K562 (cell line): ENCODE measurements at regions not wholly inside any gene's neighbourhood (a gene's known extent, or its start where the extent isn't known, plus 50 kb on each side); places are given as distances from the start of the nearest gene placed in this dataset.

Experiments
- ATAC-seq: fragments of 200-7000 bp; cut with Tn5 transposase; 3 replicates; pipeline ENCODE4 v1.9.1; 2020; ENCODE audit warnings: moderate library complexity
- BruUV-seq: library from RNA; stranded (reverse); fragments of 400-500 nt; replicated peaks from 2 replicates; lab custom pipeline; 2021; lab: Mats Ljungman, UMichigan
- CTCF ChIA-PET: fragments of 300-600 bp; formaldehyde crosslinking; extraction: SDS; loops from one replicate; lab custom pipeline; 2021; ENCODE audit warnings: low intra/inter-chr PET ratio; lab: Yijun Ruan, JAX
- POLR2A ChIA-PET: fragments of 300-600, 350-650 bp; sonication (Branson Sonifier 250); formaldehyde crosslinking; extraction: SDS; loops from one replicate; lab custom pipeline; 2021; ENCODE audit warnings: antibody characterized with exemption, inconsistent platforms; lab: Yijun Ruan, JAX
- DNase-seq, 4 experiments: peaks; one replicate each; pipeline versions ENCODE4 v3.0.0 to v3.0.0-alpha.2; 2011 to 2018; ENCODE audit warnings: low spot score in 3 of 4, mixed read lengths in 3 of 4; ENCODE audit errors: extremely low read depth in 1 of 4
- FAIRE-seq: peaks from 2 replicates; lab custom pipeline; 2011; peaks lifted over from hg19 to GRCh38; lab: Jason Lieb, UNC
- H2AFZ ChIP-seq: 2 replicates; pipeline ENCODE4 v1.6.0; 2011; ENCODE audit warnings: low read depth, low read length, control low read depth, inconsistent platforms
- H3K27ac ChIP-seq: fragments of 200-600 bp; 3 replicates; pipeline ENCODE4 v1.8.0; 2011; ENCODE audit warnings: low read depth, mild to moderate bottlenecking, control low read depth, inconsistent platforms, low read length, moderate library complexity, mixed read lengths; ENCODE audit errors: extremely low read depth
- H3K27me3 ChIP-seq, 2 experiments: fragments of 300-600 bp in 1 of 2; 2 replicates in 1 of 2; 3 replicates in 1 of 2; pipeline versions ENCODE4 v1.6.0 to v1.8.0; 2011; ENCODE audit warnings: inconsistent platforms in 2 of 2, low read length in 2 of 2, mild to moderate bottlenecking in 1 of 2, mixed read lengths in 1 of 2, moderate library complexity in 1 of 2; ENCODE audit not compliant: control insufficient read depth in 2 of 2, insufficient read depth in 2 of 2
- H3K36me3 ChIP-seq: fragments of 300-600 bp; 3 replicates; pipeline ENCODE4 v1.8.0; 2011; ENCODE audit warnings: mild to moderate bottlenecking, low read length, inconsistent platforms; ENCODE audit not compliant: control insufficient read depth, insufficient read depth
- H3K4me1 ChIP-seq, 2 experiments: fragments of 200-600 bp in 1 of 2; replicated peaks in 1 of 2; 2 replicates in 1 of 2; 3 replicates in 1 of 2; pipeline versions ENCODE4 v1.5.1 to v1.8.0; 2011; ENCODE audit warnings: inconsistent platforms in 2 of 2, low read length in 2 of 2, mild to moderate bottlenecking in 1 of 2, mixed read lengths in 1 of 2, moderate library complexity in 1 of 2; ENCODE audit not compliant: control insufficient read depth in 2 of 2, insufficient read depth in 2 of 2
- H3K4me2 ChIP-seq: 2 replicates; pipeline ENCODE4 v1.6.1; 2011; ENCODE audit warnings: low read length, control low read depth, inconsistent platforms, mixed read lengths; ENCODE audit not compliant: insufficient read depth
- H3K4me3 ChIP-seq: fragments of 200-600 bp; sonication (generic), shearing (Covaris generic); 2 replicates; pipeline ENCODE4 v1.5.1; 2016; ENCODE audit warnings: control low read depth, inconsistent platforms
- H3K79me2 ChIP-seq: fragments of 200-600 bp; 3 replicates; pipeline ENCODE4 v1.8.0; 2011; ENCODE audit warnings: low read length, inconsistent platforms; ENCODE audit not compliant: control insufficient read depth, insufficient read depth
- H3K9ac ChIP-seq, 2 experiments: 2 replicates each; pipeline versions ENCODE4 v1.6.0 to v1.6.1; 2011; ENCODE audit warnings: low read depth in 2 of 2, low read length in 2 of 2, control low read depth in 1 of 2, inconsistent platforms in 1 of 2, mild to moderate bottlenecking in 1 of 2, mixed read lengths in 1 of 2; ENCODE audit not compliant: insufficient read depth in 1 of 2
- H3K9me1 ChIP-seq: one replicate; pipeline ENCODE4 v1.6.0; 2011; ENCODE audit warnings: inconsistent platforms, mild to moderate bottlenecking, low read length, moderate library complexity; ENCODE audit not compliant: control insufficient read depth, insufficient read depth
- H3K9me3 ChIP-seq: replicated peaks from 2 replicates; pipeline ENCODE4 v1.5.1; 2011; ENCODE audit warnings: low read depth, low read length, inconsistent platforms; ENCODE audit not compliant: control insufficient read depth, insufficient read depth
- H4K20me1 ChIP-seq: replicated peaks from 2 replicates; pipeline ENCODE4 v1.6.1; 2011; ENCODE audit warnings: low read length, inconsistent platforms, mixed read lengths; ENCODE audit not compliant: control insufficient read depth, insufficient read depth
- CREB1 ChIP-seq, 2 experiments: sonication (generic) in 1 of 2; formaldehyde crosslinking in 1 of 2; IDR thresholded peaks; 2 replicates each; pipeline versions ENCODE4 v1.6.1 to v1.8.0; 2012 to 2022; ENCODE audit warnings: inconsistent platforms in 1 of 2, mild to moderate bottlenecking in 1 of 2, missing genetic modification reagents in 1 of 2, moderate library complexity in 1 of 2
- KAT7 ChIP-seq: sonication (generic); formaldehyde crosslinking; IDR thresholded peaks from 2 replicates; pipeline ENCODE4 v1.8.0; 2022; ENCODE audit warnings: missing genetic modification reagents, mild to moderate bottlenecking, borderline replicate concordance
- KDM2B ChIP-seq: fragments of 250-450 bp; sonication (Bioruptor Pico); IDR thresholded peaks from 2 replicates; pipeline ENCODE4 v1.8.0; 2021; ENCODE audit warnings: mild to moderate bottlenecking, moderate library complexity
- MTA1 ChIP-seq: fragments of 450-650 bp; IDR thresholded peaks from 2 replicates; pipeline ENCODE4 v1.6.1; 2017; ENCODE audit warnings: borderline replicate concordance
- NCOA1 ChIP-seq: fragments of 450-650 bp; IDR thresholded peaks from 2 replicates; pipeline ENCODE4 v1.6.1; 2016; ENCODE audit warnings: low read depth
- TOE1 ChIP-seq, 2 experiments: fragments of 450-650 bp in 1 of 2; sonication (generic) in 1 of 2; formaldehyde crosslinking in 1 of 2; IDR thresholded peaks; 2 replicates each; pipeline versions ENCODE4 v1.7.1 to v1.8.0; 2016 to 2022; ENCODE audit warnings: borderline replicate concordance in 2 of 2, mild to moderate bottlenecking in 2 of 2, antibody characterized with exemption in 1 of 2, inconsistent platforms in 1 of 2, low read depth in 1 of 2, missing genetic modification reagents in 1 of 2, moderate library complexity in 1 of 2
- ZNF121 ChIP-seq: sonication (generic); formaldehyde crosslinking; conservative IDR thresholded peaks from 2 replicates; pipeline ENCODE4 v1.8.0; 2022; ENCODE audit warnings: missing genetic modification reagents
- ZNF668 ChIP-seq: fragments of 250-450 bp; sonication (Bioruptor Pico); IDR thresholded peaks from 2 replicates; pipeline ENCODE4 v1.8.0; 2022; ENCODE audit warnings: mild to moderate bottlenecking, inconsistent platforms
- WGBS: fragments of 100-300 bp; shearing (Covaris generic); methylation state at CpG from one replicate; pipeline ENCODE4 v1.1.6; 2016; ENCODE audit warnings: low coverage, mixed read lengths; ENCODE audit not compliant: insufficient coverage; ENCODE audit errors: missing lambda C conversion rate; 5-methylcytosine and 5-hydroxymethylcytosine counted together
- in situ Hi-C: fragments of 300-500 bp; cut with MboI; formaldehyde crosslinking; loops from 4 replicates; pipeline ENCODE4 v1.15.0; 2018; ENCODE audit warnings: inconsistent platforms, mixed read lengths
- intact Hi-C: fragments of 100-400 bp; cut with micrococcal nuclease; formaldehyde crosslinking; loops from 2 replicates; pipeline ENCODE4 v1.14.2; 2022
- TF ChIP-seq, protein P1 (sequence below), 2 experiments: fragments of 450-650 bp; IDR thresholded peaks; 2 replicates each; pipeline ENCODE4 v1.6.1; 2016
- TF ChIP-seq, protein P2 (sequence below): sonication (generic); formaldehyde crosslinking; IDR thresholded peaks from 2 replicates; pipeline ENCODE4 v1.8.1; 2023; ENCODE audit warnings: mild to moderate bottlenecking, missing genetic modification reagents
- TF ChIP-seq, protein P3 (sequence below), 2 experiments: fragments of 450-650 bp in 1 of 2; sonication (generic) in 1 of 2; formaldehyde crosslinking in 1 of 2; IDR thresholded peaks in 1 of 2; conservative IDR thresholded peaks in 1 of 2; 2 replicates each; pipeline versions ENCODE4 v1.6.1 to v1.8.1; 2016 to 2023; ENCODE audit warnings: mild to moderate bottlenecking in 2 of 2, moderate library complexity in 2 of 2, inconsistent platforms in 1 of 2, missing genetic modification reagents in 1 of 2
- TF ChIP-seq, protein P4 (sequence below): fragments of 450-650 bp; IDR thresholded peaks from 2 replicates; pipeline ENCODE4 v1.6.1; 2016; ENCODE audit warnings: missing biosample characterization, missing genetic modification characterization

DNA sequence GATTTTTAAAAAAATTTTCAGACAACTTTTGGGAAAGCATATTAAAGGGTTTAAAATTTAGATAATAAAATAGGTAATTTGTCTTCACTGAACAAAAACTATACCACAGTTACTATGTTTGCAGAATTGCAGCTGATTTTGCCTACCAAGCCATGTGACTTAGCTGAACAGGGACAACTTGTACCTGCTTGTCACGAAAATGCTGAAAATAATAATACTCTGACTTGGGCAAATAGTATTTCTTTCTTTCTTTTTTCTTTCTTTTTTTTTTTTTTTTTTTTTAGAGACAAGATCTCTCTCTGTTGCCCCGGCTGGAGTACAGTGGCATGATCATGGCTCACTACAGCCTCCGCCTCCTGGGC, 225.2 kb upstream of the PPP1R2C start:
- no peak for ATAC-seq
- TF ChIP-seq CREB1 (IDR thresholded peaks at IDR 0.05) (no peak), CREB1 (CRISPR knock-in tag; IDR thresholded peaks at IDR 0.05) (no peak), KAT7 (no peak), TOE1 (IDR thresholded peaks at IDR 0.05; ENCODE audit: borderline replicate concordance) (no peak), TOE1 (CRISPR knock-in tag; IDR thresholded peaks at IDR 0.05; ENCODE audit: borderline replicate concordance, low read depth) (no peak), MTA1 (no peak), ZNF121 (CRISPR knock-in tag) (no peak), KDM2B (CRISPR knock-in tag) (no peak), ZNF668 (no peak), NCOA1 (no peak)
- TF ChIP-seq, protein P1, sequence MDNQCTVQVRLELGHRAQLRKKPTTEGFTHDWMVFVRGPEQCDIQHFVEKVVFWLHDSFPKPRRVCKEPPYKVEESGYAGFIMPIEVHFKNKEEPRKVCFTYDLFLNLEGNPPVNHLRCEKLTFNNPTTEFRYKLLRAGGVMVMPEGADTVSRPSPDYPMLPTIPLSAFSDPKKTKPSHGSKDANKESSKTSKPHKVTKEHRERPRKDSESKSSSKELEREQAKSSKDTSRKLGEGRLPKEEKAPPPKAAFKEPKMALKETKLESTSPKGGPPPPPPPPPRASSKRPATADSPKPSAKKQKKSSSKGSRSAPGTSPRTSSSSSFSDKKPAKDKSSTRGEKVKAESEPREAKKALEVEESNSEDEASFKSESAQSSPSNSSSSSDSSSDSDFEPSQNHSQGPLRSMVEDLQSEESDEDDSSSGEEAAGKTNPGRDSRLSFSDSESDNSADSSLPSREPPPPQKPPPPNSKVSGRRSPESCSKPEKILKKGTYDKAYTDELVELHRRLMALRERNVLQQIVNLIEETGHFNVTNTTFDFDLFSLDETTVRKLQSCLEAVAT (IDR thresholded peaks at IDR 0.05): no peak
- TF ChIP-seq, protein P2, sequence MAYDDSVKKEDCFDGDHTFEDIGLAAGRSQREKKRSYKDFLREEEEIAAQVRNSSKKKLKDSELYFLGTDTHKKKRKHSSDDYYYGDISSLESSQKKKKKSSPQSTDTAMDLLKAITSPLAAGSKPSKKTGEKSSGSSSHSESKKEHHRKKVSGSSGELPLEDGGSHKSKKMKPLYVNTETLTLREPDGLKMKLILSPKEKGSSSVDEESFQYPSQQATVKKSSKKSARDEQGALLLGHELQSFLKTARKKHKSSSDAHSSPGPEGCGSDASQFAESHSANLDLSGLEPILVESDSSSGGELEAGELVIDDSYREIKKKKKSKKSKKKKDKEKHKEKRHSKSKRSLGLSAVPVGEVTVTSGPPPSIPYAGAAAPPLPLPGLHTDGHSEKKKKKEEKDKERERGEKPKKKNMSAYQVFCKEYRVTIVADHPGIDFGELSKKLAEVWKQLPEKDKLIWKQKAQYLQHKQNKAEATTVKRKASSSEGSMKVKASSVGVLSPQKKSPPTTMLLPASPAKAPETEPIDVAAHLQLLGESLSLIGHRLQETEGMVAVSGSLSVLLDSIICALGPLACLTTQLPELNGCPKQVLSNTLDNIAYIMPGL (CRISPR knock-in tag): no peak
- TF ChIP-seq, protein P3, sequence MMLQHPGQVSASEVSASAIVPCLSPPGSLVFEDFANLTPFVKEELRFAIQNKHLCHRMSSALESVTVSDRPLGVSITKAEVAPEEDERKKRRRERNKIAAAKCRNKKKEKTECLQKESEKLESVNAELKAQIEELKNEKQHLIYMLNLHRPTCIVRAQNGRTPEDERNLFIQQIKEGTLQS (IDR thresholded peaks at IDR 0.05): no peak
- TF ChIP-seq, protein P3 (CRISPR knock-in tag; conservative IDR thresholded peaks at IDR 0.05): no peak
- TF ChIP-seq, protein P4, sequence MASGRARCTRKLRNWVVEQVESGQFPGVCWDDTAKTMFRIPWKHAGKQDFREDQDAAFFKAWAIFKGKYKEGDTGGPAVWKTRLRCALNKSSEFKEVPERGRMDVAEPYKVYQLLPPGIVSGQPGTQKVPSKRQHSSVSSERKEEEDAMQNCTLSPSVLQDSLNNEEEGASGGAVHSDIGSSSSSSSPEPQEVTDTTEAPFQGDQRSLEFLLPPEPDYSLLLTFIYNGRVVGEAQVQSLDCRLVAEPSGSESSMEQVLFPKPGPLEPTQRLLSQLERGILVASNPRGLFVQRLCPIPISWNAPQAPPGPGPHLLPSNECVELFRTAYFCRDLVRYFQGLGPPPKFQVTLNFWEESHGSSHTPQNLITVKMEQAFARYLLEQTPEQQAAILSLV (tag): no peak
- Histone ChIP-seq H3K9me3 (0 out of 2 replicates have a peak, but pooled peaks cover 2% of the 10 kb centered on the region), H2AFZ (no peak overlapping the region), H3K27me3 (no peaks in the 10 kb centered on the region), H3K36me3 (no peaks in the 10 kb centered on the region), H3K79me2 (no peaks in the 10 kb centered on the region), H4K20me1 (no peaks in the 10 kb centered on the region), H3K9ac (no peak overlapping the region), H3K4me2 (no peak overlapping the region), H3K4me1 (no peaks in the 10 kb centered on the region), H3K9me1 (no peaks in the 10 kb centered on the region), H3K27ac (no peak overlapping the region), H3K4me3 (no peak overlapping the region)
- POLR2A ChIA-PET: no interaction called here
- CTCF ChIA-PET: no interaction called here
- FAIRE-seq: no peak
- no peak for DNase-seq
- no TSS peak for BruUV-seq
- in situ Hi-C loops (no loop called here), intact Hi-C loops (no loop called here)
- 0% methylated on average over 2 of the region's 3 CpGs for WGBS
